ENCODE measurements at regions not wholly inside any gene's neighbourhood (a gene's known extent, or its start where the extent isn't known, plus 50 kb on each side); places are given as distances from the start of the nearest gene placed in this dataset.

GRCh38 chr2:2906091-2906490 is 471.5 kb downstream of the EIPR1 start:
- TF ChIP-seq, protein P1, sequence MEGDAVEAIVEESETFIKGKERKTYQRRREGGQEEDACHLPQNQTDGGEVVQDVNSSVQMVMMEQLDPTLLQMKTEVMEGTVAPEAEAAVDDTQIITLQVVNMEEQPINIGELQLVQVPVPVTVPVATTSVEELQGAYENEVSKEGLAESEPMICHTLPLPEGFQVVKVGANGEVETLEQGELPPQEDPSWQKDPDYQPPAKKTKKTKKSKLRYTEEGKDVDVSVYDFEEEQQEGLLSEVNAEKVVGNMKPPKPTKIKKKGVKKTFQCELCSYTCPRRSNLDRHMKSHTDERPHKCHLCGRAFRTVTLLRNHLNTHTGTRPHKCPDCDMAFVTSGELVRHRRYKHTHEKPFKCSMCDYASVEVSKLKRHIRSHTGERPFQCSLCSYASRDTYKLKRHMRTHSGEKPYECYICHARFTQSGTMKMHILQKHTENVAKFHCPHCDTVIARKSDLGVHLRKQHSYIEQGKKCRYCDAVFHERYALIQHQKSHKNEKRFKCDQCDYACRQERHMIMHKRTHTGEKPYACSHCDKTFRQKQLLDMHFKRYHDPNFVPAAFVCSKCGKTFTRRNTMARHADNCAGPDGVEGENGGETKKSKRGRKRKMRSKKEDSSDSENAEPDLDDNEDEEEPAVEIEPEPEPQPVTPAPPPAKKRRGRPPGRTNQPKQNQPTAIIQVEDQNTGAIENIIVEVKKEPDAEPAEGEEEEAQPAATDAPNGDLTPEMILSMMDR (IDR thresholded peaks at IDR 0.05; ENCODE audit: insufficient read depth, low read length, poor library complexity, severe bottlenecking) = no peak
- no peak for TF ChIP-seq EZH2phosphoT487 (conservative IDR thresholded peaks at IDR 0.05; ENCODE audit: low read length)

All from SU-DHL-6 (cell line).